Mucosa of descending colon (tissue), 3 donors: ENCODE measurements at regions not wholly inside any gene's neighbourhood (a gene's known extent, or its start where the extent isn't known, plus 50 kb on each side); places are given as distances from the start of the nearest gene placed in this dataset.

Experiments used
- ATAC-seq: fragments of 200-7000 bp; cut with Tn5 transposase; one replicate; pipeline ENCODE4 v1.9.1; 2020; ENCODE audit warnings: mild to moderate bottlenecking, moderate library complexity
- DNase-seq, 3 donors: peaks; one replicate each; pipeline ENCODE4 v3.0.0-alpha.2; 2020
- H3K36me3 ChIP-seq: fragments of 200-600 bp; one replicate; pipeline ENCODE4 v1.8.0; 2021; ENCODE audit warnings: low read depth, mild to moderate bottlenecking
- H3K4me1 ChIP-seq: fragments of 200-600 bp; one replicate; pipeline ENCODE4 v1.8.0; 2021; ENCODE audit warnings: low read depth, mild to moderate bottlenecking
- H3K4me3 ChIP-seq: fragments of 200-600 bp; one replicate; pipeline ENCODE4 v1.8.0; 2021; ENCODE audit warnings: mild to moderate bottlenecking
- H3K9me3 ChIP-seq: fragments of 200-600 bp; one replicate; pipeline ENCODE4 v1.8.0; 2021; ENCODE audit warnings: mild to moderate bottlenecking
- intact Hi-C, 2 donors: fragments of 100-400 bp; cut with DNase I in 1 of 2; cut with micrococcal nuclease in 1 of 2; formaldehyde crosslinking; loops; one replicate each; pipeline versions ENCODE4 v1.11.0 to v1.11.1; 2022; cut with DNase I, micrococcal nuclease
- TF ChIP-seq, protein P1 (sequence below): fragments of 200-600 bp; IDR thresholded peaks from one replicate; pipeline ENCODE4 v1.8.0; 2022; ENCODE audit warnings: antibody characterized with exemption, mild to moderate bottlenecking
- donor health status: DM: no; HTN: no; CAD: no; lungs with moderate emphysema.
- donor health status: DM: no; HTN: no; CAD: no.
- donor health status: DM: no; HTN: yes; CAD: no.

GRCh38 chr3:99256788-99257187, 355.3 kb upstream of the DCBLD2 start:
- TF ChIP-seq, protein P1, sequence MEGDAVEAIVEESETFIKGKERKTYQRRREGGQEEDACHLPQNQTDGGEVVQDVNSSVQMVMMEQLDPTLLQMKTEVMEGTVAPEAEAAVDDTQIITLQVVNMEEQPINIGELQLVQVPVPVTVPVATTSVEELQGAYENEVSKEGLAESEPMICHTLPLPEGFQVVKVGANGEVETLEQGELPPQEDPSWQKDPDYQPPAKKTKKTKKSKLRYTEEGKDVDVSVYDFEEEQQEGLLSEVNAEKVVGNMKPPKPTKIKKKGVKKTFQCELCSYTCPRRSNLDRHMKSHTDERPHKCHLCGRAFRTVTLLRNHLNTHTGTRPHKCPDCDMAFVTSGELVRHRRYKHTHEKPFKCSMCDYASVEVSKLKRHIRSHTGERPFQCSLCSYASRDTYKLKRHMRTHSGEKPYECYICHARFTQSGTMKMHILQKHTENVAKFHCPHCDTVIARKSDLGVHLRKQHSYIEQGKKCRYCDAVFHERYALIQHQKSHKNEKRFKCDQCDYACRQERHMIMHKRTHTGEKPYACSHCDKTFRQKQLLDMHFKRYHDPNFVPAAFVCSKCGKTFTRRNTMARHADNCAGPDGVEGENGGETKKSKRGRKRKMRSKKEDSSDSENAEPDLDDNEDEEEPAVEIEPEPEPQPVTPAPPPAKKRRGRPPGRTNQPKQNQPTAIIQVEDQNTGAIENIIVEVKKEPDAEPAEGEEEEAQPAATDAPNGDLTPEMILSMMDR: no peak
- intact Hi-C loops: no loop called here
- Histone ChIP-seq H3K4me3 (no peak overlapping the region), H3K4me1 (no peaks in the 10 kb centered on the region), H3K9me3 (no peaks in the 10 kb centered on the region), H3K36me3 (no peaks in the 10 kb centered on the region)
- DNase-seq: no peak
- no peak for ATAC-seq

GRCh38 chr3:99253963-99254355, 352.5 kb upstream of the DCBLD2 start:
- TF ChIP-seq, protein P1: no peak
- Histone ChIP-seq H3K36me3 (no peaks in the 10 kb centered on the region), H3K4me3 (no peak overlapping the region), H3K4me1 (peaks cover 8% of the 10 kb centered on the region), H3K9me3 (no peaks in the 10 kb centered on the region)
- intact Hi-C loops: no loop called here
- ATAC-seq (no peak), DNase-seq (no peak)

DNA sequence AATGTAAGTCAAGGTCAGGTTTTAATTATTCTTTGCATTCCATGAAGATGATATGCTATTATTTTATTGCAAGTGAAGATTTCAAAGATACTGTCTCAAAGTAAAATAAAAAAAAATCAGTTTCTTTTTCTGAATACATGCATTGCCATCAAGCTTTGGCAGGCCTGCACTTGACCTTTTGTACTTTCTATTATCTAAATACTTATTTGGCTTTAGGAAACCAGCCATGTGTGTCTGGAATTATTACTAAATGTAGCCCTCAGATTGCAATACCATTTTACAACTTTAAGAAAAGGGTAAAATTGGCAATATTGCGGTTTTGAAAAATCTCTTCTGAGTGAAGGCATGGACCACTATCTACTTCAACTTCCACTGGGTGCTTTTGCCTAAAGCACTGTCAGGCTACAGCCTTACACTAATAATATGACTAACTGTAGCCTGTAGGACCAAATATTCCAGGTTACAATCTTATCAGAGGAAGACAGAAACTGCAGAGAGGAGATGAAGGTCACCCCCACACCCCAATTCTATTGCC, 349.4 kb upstream of the DCBLD2 start:
- intact Hi-C loops: no loop called here
- ATAC-seq (no peak), DNase-seq (peak in 1 of 3 donors; percentile 2)

DNA sequence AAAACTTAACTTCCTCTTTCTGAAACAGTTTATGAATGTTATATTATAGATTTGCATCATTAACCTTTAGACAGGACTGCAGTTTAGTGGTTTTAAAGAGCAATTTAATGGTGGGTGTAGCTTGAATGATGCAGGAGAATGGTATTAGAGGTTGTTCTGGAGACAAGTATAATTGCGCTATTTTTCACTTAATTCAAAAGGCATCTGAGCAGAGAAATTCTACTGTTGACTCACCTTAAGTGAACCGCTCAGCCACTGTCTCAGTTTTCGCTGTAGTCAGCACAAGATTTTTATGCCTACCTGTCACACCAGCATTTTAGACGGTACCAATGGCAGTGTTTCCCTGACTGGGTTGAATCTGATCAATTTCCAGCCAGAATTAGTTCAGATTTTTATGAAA, 348.8 kb upstream of the DCBLD2 start:
- intact Hi-C loops: no loop called here
- peak; percentile 74 for ATAC-seq
- no peaks in the 10 kb centered on the region for H3K9me3 ChIP-seq
- no peak overlapping the region for H3K4me3 ChIP-seq
- peak in 1 of 3 donors; percentile 1 for DNase-seq
- no peaks in the 10 kb centered on the region for H3K36me3 ChIP-seq
- peaks cover 8% of the 10 kb centered on the region for H3K4me1 ChIP-seq
- TF ChIP-seq, protein P1: no peak

More for the DNA sequence above, 349.4 kb upstream of the DCBLD2 start:
- Histone ChIP-seq H3K4me1 (peaks cover 8% of the 10 kb centered on the region), H3K36me3 (no peaks in the 10 kb centered on the region), H3K9me3 (no peaks in the 10 kb centered on the region), H3K4me3 (no peak overlapping the region)
- TF ChIP-seq, protein P1: no peak

GRCh38 chr3:99249627-99250026, 348.1 kb upstream of the DCBLD2 start:
- intact Hi-C loops: no loop called here
- no peak for DNase-seq
- no peaks in the 10 kb centered on the region for H3K9me3 ChIP-seq
- ATAC-seq: no peak
- TF ChIP-seq, protein P1: no peak
- no peaks in the 10 kb centered on the region for H3K36me3 ChIP-seq
- no peak overlapping the region for H3K4me3 ChIP-seq
- peaks cover 8% of the 10 kb centered on the region for H3K4me1 ChIP-seq

DNA sequence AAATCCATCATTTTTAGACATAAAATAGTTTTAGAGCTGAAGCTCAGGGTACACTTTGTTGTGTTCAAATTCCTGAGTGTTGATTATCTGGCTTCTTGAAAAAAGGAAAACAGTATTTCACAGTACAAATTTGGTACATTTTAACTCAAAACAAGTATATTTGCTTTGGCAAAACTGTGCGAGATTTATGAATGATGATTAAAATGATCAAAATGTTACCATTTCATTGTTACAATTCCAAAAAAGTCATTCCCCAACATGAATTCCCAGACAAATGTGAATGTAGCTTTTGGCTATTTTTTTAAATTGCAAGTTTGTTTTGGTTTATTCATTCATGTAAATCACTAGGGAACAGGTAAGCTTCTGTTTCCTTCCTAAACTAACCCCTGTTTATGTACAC, 347.4 kb upstream of the DCBLD2 start:
- intact Hi-C loops: no loop called here
- Histone ChIP-seq H3K4me1 (peaks cover 8% of the 10 kb centered on the region), H3K4me3 (no peak overlapping the region), H3K36me3 (no peaks in the 10 kb centered on the region), H3K9me3 (no peaks in the 10 kb centered on the region)
- TF ChIP-seq, protein P1: no peak
- DNase-seq: no peak
- no peak for ATAC-seq
